ENCODE measurements at regions not wholly inside any gene's neighbourhood (a gene's known extent, or its start where the extent isn't known, plus 50 kb on each side); places are given as distances from the start of the nearest gene placed in this dataset.

DNA sequence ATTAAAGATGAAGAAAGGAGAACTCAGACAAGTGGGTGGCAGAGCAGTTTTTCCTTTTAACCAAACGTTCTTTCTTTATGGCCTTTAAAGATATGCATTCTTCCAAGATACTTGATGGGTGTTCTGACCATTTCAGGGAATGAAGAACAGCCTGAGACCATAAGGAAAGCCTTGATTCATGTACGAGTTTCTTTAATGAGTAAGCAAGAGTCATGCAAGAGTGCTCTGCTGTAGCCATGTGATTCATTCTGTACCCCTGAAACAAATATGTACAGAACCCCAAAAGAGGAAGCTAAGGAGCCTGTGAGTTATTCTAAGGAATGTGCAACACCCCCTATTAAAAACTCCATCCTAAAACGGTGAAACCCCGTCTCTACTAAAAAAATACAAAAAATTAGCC lies 372.8 kb downstream of the MTX2 start:
- peaks cover 6% of the 10 kb centered on the region for H3K27me3 ChIP-seq (replicated peaks; ENCODE audit: insufficient read depth)
- H3K4me3 ChIP-seq: no peak overlapping the region
- no peaks in the 10 kb centered on the region for H3K9me3 ChIP-seq
- no peak overlapping the region for H3K27ac ChIP-seq
- TF ChIP-seq CTCF (IDR thresholded peaks at IDR 0.05): no peak
- H3K4me1 ChIP-seq (ENCODE audit: control insufficient read depth in 1 of 2, low read depth in 2 of 2): peaks cover 0 to 6% of the 10 kb centered on the region in 2 donors
- ATAC-seq (ENCODE audit: insufficient number of reproducible peaks, low FRiP score, low read depth) (no peak), DNase-seq (ENCODE audit: low spot score) (no peak)
- no peaks in the 10 kb centered on the region for H3K36me3 ChIP-seq

- no peak overlapping the region for H3K4me3 ChIP-seq
- no peaks in the 10 kb centered on the region for H3K27me3 ChIP-seq (replicated peaks; ENCODE audit: insufficient read depth)
- H3K27ac ChIP-seq: no peak overlapping the region
- DNase-seq (ENCODE audit: low spot score) (no peak), ATAC-seq (ENCODE audit: insufficient number of reproducible peaks, low FRiP score, low read depth) (no peak)
- TF ChIP-seq CTCF (IDR thresholded peaks at IDR 0.05): no peak
- H3K4me1 ChIP-seq (ENCODE audit: control insufficient read depth in 1 of 2, low read depth in 2 of 2): no peaks in the 10 kb centered on the region
- no peaks in the 10 kb centered on the region for H3K36me3 ChIP-seq
- no peaks in the 10 kb centered on the region for H3K9me3 ChIP-seq
These were observed 374.4 kb downstream of the MTX2 start for GRCh38 chr2:176643646-176644045.

GRCh38 chr2:176645494-176645893 lies 376.3 kb downstream of the MTX2 start:
- H3K9me3 ChIP-seq: no peaks in the 10 kb centered on the region
- ATAC-seq (ENCODE audit: insufficient number of reproducible peaks, low FRiP score, low read depth) (no peak), DNase-seq (ENCODE audit: low spot score) (no peak)
- no peaks in the 10 kb centered on the region for H3K27me3 ChIP-seq (replicated peaks; ENCODE audit: insufficient read depth)
- H3K36me3 ChIP-seq: no peaks in the 10 kb centered on the region
- no peak for TF ChIP-seq CTCF (IDR thresholded peaks at IDR 0.05)
- no peaks in the 10 kb centered on the region for H3K4me1 ChIP-seq (ENCODE audit: control insufficient read depth in 1 of 2, low read depth in 2 of 2)
- no peak overlapping the region for H3K27ac ChIP-seq
- H3K4me3 ChIP-seq: no peak overlapping the region

DNA sequence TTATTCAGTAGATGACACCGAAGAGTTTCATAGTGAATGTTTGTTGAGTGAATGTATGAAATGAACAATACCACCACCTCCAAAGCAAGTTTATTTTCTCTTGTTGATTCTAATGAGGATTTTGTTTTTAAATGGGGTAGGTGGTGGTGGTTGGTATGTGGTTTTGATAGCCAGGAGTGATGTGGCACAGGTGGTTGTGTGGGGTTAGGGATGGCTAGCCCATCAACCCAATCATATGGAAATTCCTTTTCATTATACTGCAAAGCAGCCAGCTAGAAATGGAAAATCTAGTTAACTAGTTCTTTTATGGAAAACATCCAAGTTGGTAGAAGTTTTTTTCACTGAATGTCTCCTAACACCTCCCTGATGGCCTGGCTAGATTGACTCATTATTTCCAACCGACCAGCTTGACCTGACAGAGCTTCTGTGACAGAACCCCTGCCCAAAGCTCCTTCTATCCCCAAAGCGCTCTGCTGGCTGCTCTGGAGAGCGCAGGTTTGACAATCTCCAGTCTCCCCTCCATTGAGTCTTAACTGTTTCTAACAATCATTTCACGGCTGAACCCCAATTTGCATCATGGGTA lies 376.9 kb downstream of the MTX2 start:
- Histone ChIP-seq H3K9me3 (no peaks in the 10 kb centered on the region), H3K36me3 (no peaks in the 10 kb centered on the region), H3K4me1 (ENCODE audit: control insufficient read depth in 1 of 2, low read depth in 2 of 2) (no peaks in the 10 kb centered on the region), H3K4me3 (no peak overlapping the region), H3K27ac (no peak overlapping the region), H3K27me3 (replicated peaks; ENCODE audit: insufficient read depth) (no peaks in the 10 kb centered on the region)
- ATAC-seq (ENCODE audit: insufficient number of reproducible peaks, low FRiP score, low read depth) (no peak), DNase-seq (ENCODE audit: low spot score) (no peak)
- no peak for TF ChIP-seq CTCF (IDR thresholded peaks at IDR 0.05)

- ATAC-seq (ENCODE audit: insufficient number of reproducible peaks, low FRiP score, low read depth) (no peak), DNase-seq (ENCODE audit: low spot score) (no peak)
- H3K9me3 ChIP-seq: no peaks in the 10 kb centered on the region
- TF ChIP-seq CTCF (IDR thresholded peaks at IDR 0.05): no peak
- H3K4me3 ChIP-seq: no peak overlapping the region
- H3K36me3 ChIP-seq: no peaks in the 10 kb centered on the region
- no peaks in the 10 kb centered on the region for H3K27me3 ChIP-seq (replicated peaks; ENCODE audit: insufficient read depth)
- H3K4me1 ChIP-seq (ENCODE audit: control insufficient read depth in 1 of 2, low read depth in 2 of 2): no peaks in the 10 kb centered on the region
- H3K27ac ChIP-seq: no peak overlapping the region
These were observed 378.3 kb downstream of the MTX2 start for GRCh38 chr2:176647325-176648165.

Data from thoracic aorta (tissue), 2 donors.